ENCODE measurements at regions not wholly inside any gene's neighbourhood (a gene's known extent, or its start where the extent isn't known, plus 50 kb on each side); places are given as distances from the start of the nearest gene placed in this dataset.
"Not testable (repeated sequence)": the region's sequence is repeated elsewhere in the genome, so short reads cannot be mapped to it uniquely, and the experiment has no call there.

DNA sequence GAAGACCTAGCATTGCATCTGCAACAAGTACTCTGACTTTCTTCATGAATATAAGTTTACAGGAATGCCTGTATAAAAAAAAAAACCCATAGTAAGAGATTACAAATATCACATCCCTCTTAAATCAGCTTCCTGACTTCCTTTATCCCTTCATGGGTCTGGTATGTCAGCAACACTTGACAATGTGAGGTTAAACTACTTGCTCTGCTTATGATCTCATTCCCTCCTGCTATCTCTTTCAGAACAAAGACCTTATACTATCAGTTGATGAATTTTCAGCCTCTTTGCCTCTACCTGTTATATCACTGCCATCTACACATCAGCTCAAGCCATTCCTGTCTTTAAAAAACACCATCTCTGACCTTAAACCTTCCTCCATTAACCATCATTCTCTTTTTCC is 130.9 kb upstream of the SAMSN1 start:
- no peak for DNase-seq

GRCh38 chr21:14675774-14676530 is 129.8 kb upstream of the SAMSN1 start:
- no peak for DNase-seq

- DNase-seq: no peak
These were observed 127.5 kb upstream of the SAMSN1 start for GRCh38 chr21:14673649-14674048.

DNA sequence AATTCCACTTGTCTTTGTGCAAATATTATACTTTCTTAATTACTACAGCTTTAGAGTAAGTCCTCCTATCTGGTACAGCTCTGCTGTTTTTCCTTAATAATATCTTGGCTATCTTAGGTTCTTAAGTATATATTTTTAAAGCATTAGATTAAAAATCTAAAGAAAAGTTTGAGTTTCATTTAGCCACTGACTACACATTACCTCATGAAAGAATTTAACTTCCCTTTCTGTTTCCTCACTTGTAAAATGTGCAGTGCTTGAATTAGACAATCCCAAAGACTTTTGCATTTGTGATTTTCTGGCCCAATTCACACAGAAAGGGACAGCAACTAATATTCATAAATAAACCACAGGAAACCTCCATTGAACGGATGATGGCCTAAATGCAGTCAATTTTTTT is 126.4 kb upstream of the SAMSN1 start:
- no peak for DNase-seq

DNA sequence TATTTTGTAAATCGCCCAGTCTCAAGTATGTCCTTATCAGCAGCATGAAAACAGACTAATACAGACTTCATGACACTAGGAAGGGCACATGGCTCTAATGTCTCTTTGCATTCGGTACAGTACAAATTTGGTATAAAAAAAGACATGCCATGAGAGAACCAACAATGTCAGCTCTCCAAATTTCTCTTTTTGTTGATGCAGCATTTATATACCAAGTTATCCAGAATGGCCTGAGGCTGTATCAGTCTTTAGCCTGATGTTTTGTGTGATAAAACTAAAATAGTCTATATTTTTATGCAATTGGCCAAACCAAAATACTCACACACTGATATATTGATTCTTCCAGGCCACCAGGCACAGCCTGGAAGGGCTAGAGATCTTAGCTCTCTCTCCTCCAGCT is 124.3 kb upstream of the SAMSN1 start:
- no peak for DNase-seq

DNA sequence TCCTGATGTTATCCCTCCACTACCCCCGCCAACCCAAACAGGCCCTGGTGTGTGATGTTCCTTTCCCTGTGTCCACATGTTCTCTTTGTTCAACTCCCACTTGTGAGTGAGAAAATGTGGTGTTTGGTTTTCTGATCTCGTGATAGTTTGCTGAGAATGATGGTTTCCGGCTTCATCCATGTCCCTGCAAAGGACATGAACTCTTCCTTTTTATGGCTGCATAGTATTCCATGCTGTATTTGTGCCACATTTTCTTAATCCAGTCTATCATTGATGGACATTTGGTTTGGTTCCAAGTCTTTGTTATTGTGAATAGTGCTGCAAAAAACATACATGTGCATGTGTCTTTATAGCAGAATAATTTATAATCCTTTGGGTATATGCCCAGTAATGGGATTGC is 123.0 kb upstream of the SAMSN1 start:
- not testable (repeated sequence) for DNase-seq

DNA sequence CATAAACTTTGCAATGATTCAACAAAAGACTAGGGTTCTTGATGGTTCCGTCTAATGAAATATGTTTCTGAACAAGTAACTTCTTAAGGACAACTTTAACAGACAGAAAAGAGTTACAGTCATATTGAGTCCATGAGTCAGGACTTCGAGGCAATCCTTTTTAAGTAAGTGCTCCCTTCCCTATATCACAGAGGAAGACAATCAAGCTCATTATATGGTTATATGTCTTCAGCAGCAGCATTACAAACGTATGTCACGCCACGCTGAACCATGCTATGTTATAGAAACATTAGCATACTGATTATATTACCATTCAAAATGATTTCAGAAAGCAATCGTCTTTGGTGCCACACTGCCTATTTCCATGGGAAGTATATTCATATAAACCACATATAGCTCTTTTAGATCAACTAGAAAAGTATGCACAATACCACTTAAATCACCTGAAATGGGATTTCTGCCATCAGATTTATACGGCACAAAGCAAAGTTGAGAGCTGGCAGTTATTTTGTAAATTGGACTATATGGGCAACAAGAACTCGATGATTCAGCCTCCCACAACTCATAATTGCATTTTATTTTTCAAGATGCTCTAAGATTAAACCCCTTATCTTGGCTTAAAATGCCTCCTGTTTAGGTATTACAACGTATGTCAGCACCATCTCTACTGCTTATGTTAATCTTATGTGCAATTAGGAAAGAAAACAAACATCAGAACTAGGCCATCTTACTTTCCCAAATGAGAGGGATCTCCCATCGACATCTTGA is 111.3 kb upstream of the SAMSN1 start:
- no peak for DNase-seq

DNA sequence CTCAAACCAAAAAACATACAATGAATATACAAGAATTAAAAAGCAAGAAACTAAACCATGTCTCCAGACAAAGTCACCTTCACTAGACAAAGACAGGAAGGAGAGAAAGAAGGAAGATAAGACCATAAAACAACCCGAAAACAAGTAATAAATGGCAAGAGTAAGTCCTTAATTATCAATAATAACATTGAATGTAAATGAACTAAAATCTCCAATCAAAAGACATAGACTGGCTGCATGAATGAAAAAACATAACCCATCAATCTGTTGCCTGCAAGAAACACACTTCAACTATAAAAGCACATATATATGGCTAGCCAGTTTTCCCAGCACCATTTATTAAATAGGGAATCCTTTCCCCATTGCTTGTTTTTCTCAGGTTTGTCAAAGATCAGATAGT is 100.8 kb upstream of the SAMSN1 start:
- DNase-seq: no peak

GRCh38 chr21:14645702-14646101 is 99.6 kb upstream of the SAMSN1 start:
- no peak for DNase-seq

- DNase-seq: no peak
These were observed 86.2 kb upstream of the SAMSN1 start for GRCh38 chr21:14632359-14632758.

DNA sequence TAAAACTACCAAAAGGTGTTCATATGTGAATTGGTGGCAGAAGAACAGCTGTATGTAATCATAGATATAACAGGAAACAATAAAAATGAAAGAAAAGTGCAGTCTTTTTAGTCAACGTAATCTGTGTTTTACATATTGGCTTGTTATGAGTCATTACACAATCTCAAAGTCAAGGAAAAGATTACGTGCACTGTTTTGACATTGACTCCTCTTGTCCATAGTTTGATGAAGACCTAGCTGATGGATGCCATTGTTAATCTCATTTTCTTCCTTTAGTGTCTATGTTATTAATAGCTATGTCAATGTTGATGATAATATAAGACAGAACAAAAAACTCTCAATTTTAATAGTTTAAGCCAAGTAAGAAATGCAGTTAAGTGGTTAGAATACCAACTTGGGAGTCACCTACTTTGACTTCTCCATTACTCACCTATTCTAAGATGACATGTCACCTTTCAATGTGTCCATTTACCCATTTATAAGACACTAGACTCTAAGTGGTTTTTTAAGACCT is 84.5 kb upstream of the SAMSN1 start:
- no peak for DNase-seq

DNA sequence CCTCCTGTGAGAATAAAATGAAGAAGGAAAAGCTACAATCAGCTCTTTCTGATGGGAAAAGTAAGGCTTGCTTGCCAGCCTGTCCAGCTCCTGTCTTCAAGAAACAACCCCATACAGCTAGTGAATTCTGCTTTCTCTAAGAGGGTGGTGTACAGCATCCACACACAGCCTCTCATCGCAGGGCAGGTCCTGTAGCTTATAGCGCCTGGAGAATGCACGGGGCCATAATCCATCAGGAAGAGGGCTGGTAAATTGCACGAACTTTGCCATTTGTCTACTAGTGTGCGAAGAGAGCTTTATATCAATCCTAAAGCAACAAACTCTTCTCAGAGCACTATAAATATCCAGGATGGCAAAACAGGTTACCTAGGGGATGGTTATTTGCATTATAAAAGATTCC is 83.3 kb upstream of the SAMSN1 start:
- DNase-seq: no peak

DNA sequence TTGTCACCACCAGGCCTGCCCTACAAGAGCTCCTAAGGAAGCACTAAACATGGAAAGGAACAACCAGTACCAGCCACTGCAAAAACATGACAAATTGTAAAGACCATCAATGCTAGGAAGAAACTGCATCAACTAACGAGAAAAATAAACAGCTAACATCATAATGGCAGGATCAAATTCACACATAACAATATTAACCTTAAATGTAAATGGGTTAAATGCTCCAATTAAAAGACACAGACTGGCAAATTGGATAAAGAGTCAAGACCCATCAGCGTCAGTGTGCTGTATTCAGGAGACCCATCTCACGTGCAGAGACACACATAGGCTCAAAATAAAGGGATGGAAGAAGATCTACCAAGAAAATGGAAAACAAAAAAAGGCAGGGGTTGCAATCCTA is 77.0 kb upstream of the SAMSN1 start:
- not testable (repeated sequence) for DNase-seq

- no peak for DNase-seq
These were observed 74.0 kb upstream of the SAMSN1 start for GRCh38 chr21:14620152-14620551.

GRCh38 chr21:14617871-14618270 is 71.8 kb upstream of the SAMSN1 start:
- DNase-seq: no peak

GRCh38 chr21:14617040-14617393 is 70.9 kb upstream of the SAMSN1 start:
- no peak for DNase-seq

- DNase-seq: no peak
These were observed 70.4 kb upstream of the SAMSN1 start for GRCh38 chr21:14616380-14617039.

DNA sequence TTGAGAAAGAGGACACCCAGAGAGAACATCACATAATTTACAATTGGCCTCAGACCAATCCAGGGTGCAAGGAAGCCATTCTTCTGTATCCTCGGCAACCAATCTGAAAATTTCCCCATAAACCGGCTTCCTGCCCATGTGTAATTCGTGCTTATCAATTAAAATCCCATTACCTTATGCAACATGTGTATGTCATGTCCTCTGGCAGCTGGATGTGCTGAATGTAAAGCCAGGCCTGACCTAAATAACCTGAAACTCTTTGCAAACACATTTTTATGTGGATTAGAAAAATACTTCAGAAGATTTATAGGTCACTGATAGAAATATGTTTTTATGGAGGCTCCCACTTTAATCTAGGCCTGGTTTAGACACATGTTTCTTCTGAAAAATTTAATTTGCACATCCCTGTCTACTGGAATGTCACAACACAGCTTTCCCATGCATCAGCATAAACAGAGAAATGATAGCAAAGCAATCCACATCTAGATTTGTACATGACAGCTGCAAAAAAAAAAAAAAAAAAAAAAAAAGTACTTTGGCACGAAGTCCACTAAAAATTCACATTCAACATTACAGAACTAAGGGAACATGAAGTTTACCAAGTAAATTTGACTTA is 69.4 kb upstream of the SAMSN1 start:
- DNase-seq: no peak

- no peak for DNase-seq
These were observed 68.2 kb upstream of the SAMSN1 start for GRCh38 chr21:14614287-14614686.

DNA sequence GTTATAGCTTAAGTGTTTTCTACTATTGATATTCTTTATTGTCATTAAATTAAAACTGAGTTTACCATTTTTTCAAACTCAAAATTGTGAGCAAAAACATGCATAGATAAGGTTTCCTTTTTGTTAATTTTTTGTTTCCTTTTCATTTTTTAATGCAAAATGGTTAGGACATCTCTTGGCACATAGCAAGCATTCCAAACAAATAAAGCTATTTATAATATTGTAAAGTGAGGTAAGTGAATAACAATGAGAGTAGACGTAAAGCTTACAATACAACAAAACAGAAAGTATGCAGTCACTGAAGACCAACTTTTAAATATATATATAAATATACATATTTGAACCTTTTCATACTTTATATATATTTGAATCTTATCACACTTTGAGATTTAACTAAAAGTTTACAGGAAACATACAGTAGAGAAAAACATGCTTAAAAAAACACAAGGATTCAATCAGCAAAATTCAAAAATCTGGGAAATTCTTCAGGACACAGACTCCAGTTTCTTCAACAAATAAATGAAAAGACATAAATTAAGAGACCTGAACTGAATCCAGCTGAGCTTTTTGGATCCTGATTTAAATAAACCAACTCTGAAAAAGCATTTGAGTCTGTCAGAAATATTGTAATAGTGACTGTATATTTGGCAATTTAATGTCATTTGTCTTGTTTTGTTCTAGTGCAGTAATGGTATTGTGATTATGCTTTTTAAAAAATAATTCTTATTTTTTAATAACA is 67.5 kb upstream of the SAMSN1 start:
- DNase-seq: no peak

DNA sequence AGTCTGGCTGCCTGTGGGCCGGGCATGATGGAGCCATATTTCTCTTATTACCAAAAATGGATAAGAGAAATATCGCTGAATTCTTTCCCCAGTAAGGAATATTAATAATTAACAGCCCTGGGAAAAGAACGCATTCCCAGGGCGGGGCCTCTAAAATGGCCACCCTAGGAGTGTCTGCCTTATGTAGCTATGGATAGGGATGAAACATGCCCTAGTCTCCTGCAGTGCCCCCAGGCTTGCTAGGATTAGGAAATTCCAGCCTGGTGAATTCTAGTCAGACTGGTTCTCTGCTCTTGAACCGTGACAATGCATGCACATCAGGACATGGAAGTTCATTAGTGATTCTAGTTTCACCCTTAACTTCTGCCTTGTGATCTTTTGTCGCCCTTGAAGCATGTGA is 64.0 kb upstream of the SAMSN1 start:
- DNase-seq: not testable (repeated sequence)

DNA sequence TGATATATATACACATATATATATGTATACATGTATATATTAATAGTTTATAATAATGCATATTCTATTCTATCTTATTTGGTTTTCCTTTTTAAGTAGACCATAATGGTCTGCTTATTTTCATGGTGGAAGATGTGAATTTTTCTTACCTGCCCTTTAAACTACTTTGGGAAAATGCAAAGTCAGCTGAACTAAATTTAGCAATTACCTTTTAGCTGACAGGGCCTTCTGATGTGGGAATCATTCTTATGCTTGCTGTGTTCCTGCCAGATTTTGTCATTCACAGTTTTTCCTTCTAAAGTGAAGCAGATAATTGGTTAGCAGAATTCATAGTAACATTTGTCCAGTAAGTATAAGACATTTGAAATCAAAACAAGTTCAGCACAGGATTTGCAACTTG is 63.2 kb upstream of the SAMSN1 start:
- no peak for DNase-seq

DNA sequence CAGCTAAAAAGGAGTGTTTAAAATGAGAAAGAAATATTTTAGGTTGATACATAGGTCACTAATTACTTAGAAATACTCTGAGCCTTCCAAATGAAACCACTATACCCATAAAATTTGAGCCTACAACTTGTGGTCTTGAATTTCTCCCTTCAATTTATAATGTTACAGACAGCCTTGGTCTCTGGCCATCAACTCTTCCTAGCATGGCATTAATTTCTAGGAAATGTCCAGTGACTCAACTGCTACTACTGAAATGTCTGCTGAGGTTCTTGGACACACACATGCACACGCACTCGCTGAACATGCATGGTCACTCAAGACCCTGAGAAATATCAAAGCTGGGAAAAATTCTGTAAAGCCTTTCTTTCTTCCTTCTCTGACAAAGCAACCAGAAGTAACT is 61.1 kb upstream of the SAMSN1 start:
- no peak for DNase-seq
